ENCODE measurements at regions not wholly inside any gene's neighbourhood (a gene's known extent, or its start where the extent isn't known, plus 50 kb on each side); places are given as distances from the start of the nearest gene placed in this dataset.
"Not testable (repeated sequence)": the region's sequence is repeated elsewhere in the genome, so short reads cannot be mapped to it uniquely, and the experiment has no call there.

GRCh38 chr1:105470541-105470940 lies 1585.9 kb upstream of the PRMT6 start:
- ATAC-seq; H3K4me3 ChIP-seq (ENCODE audit: low read length); H3K4me1 ChIP-seq (ENCODE audit: control insufficient read depth, insufficient read depth, low read length); H3K27me3 ChIP-seq (ENCODE audit: control insufficient read depth, insufficient read depth); intact Hi-C loops (cut with DNase I); H3K27ac ChIP-seq (ENCODE audit: low read length); H3K9me3 ChIP-seq (ENCODE audit: control insufficient read depth, low read length); DNase-seq: not testable (repeated sequence)
- WGBS: 48% methylated on average over 7 of the region's 7 CpGs

GRCh38 chr1:105483436-105483835 lies 1573.0 kb upstream of the PRMT6 start:
- Histone ChIP-seq H3K27me3 (ENCODE audit: control insufficient read depth, insufficient read depth) (no peaks in the 10 kb centered on the region), H3K9me3 (ENCODE audit: control insufficient read depth, low read length) (no peaks in the 10 kb centered on the region), H3K27ac (ENCODE audit: low read length) (no peak overlapping the region), H3K4me1 (ENCODE audit: control insufficient read depth, insufficient read depth, low read length) (no peaks in the 10 kb centered on the region), H3K4me3 (ENCODE audit: low read length) (no peak overlapping the region)
- ATAC-seq (no peak), DNase-seq (no peak)
- intact Hi-C loops (cut with DNase I): no loop called here

- intact Hi-C loops (cut with DNase I): no loop called here
These were observed 1571.3 kb upstream of the PRMT6 start for GRCh38 chr1:105485207-105485606.

GRCh38 chr1:105492921-105493320 lies 1563.6 kb upstream of the PRMT6 start:
- Histone ChIP-seq H3K9me3 (ENCODE audit: control insufficient read depth, low read length) (no peaks in the 10 kb centered on the region), H3K4me3 (ENCODE audit: low read length) (no peak overlapping the region), H3K27me3 (ENCODE audit: control insufficient read depth, insufficient read depth) (no peaks in the 10 kb centered on the region), H3K27ac (ENCODE audit: low read length) (no peak overlapping the region), H3K4me1 (ENCODE audit: control insufficient read depth, insufficient read depth, low read length) (no peaks in the 10 kb centered on the region)
- ATAC-seq: no peak
- intact Hi-C loops (cut with DNase I): no loop called here
- no peak for DNase-seq
- WGBS: 49% methylated on average over 4 of the region's 4 CpGs

More at GRCh38 chr1:105485207-105485606, 1571.3 kb upstream of the PRMT6 start:
- Histone ChIP-seq H3K4me3 (ENCODE audit: low read length) (no peak overlapping the region), H3K27ac (ENCODE audit: low read length) (no peak overlapping the region), H3K4me1 (ENCODE audit: control insufficient read depth, insufficient read depth, low read length) (no peaks in the 10 kb centered on the region), H3K27me3 (ENCODE audit: control insufficient read depth, insufficient read depth) (no peaks in the 10 kb centered on the region), H3K9me3 (ENCODE audit: control insufficient read depth, low read length) (no peaks in the 10 kb centered on the region)
- 78% methylated on average over 2 of the region's 2 CpGs for WGBS
- ATAC-seq (no peak), DNase-seq (no peak)

GRCh38 chr1:105516068-105516467 lies 1540.4 kb upstream of the PRMT6 start:
- Histone ChIP-seq H3K4me3 (ENCODE audit: low read length) (no peak overlapping the region), H3K27me3 (ENCODE audit: control insufficient read depth, insufficient read depth) (no peaks in the 10 kb centered on the region), H3K4me1 (ENCODE audit: control insufficient read depth, insufficient read depth, low read length) (no peaks in the 10 kb centered on the region), H3K9me3 (ENCODE audit: control insufficient read depth, low read length) (no peaks in the 10 kb centered on the region), H3K27ac (ENCODE audit: low read length) (no peak overlapping the region)
- DNase-seq (no peak), ATAC-seq (no peak)
- intact Hi-C loops (cut with DNase I): no loop called here
- 68% methylated on average over 1 of the region's 1 CpG for WGBS

GRCh38 chr1:105533996-105534395 lies 1522.5 kb upstream of the PRMT6 start:
- Histone ChIP-seq H3K9me3 (ENCODE audit: control insufficient read depth, low read length) (no peaks in the 10 kb centered on the region), H3K27ac (ENCODE audit: low read length) (no peak overlapping the region), H3K27me3 (ENCODE audit: control insufficient read depth, insufficient read depth) (no peaks in the 10 kb centered on the region), H3K4me1 (ENCODE audit: control insufficient read depth, insufficient read depth, low read length) (no peaks in the 10 kb centered on the region), H3K4me3 (ENCODE audit: low read length) (no peak overlapping the region)
- 77% methylated on average over 3 of the region's 3 CpGs for WGBS
- DNase-seq (no peak), ATAC-seq (no peak)
- intact Hi-C loops (cut with DNase I): no loop called here

- 71% methylated on average over 1 of the region's 1 CpG for WGBS
These were observed 1512.0 kb upstream of the PRMT6 start for GRCh38 chr1:105544475-105544874.

GRCh38 chr1:105556266-105556665 lies 1500.2 kb upstream of the PRMT6 start:
- DNase-seq: no peak
- no peak overlapping the region for H3K4me3 ChIP-seq (ENCODE audit: low read length)
- H3K4me1 ChIP-seq (ENCODE audit: control insufficient read depth, insufficient read depth, low read length): no peaks in the 10 kb centered on the region
- intact Hi-C loops (cut with DNase I): no loop called here
- no peak overlapping the region for H3K27ac ChIP-seq (ENCODE audit: low read length)
- no peaks in the 10 kb centered on the region for H3K27me3 ChIP-seq (ENCODE audit: control insufficient read depth, insufficient read depth)
- WGBS: 45% methylated on average over 2 of the region's 2 CpGs
- no peak for ATAC-seq
- no peaks in the 10 kb centered on the region for H3K9me3 ChIP-seq (ENCODE audit: control insufficient read depth, low read length)

More at GRCh38 chr1:105544475-105544874, 1512.0 kb upstream of the PRMT6 start:
- H3K4me1 ChIP-seq (ENCODE audit: control insufficient read depth, insufficient read depth, low read length): no peaks in the 10 kb centered on the region
- intact Hi-C loops (cut with DNase I): no loop called here
- H3K27ac ChIP-seq (ENCODE audit: low read length): no peak overlapping the region
- DNase-seq: no peak
- H3K4me3 ChIP-seq (ENCODE audit: low read length): no peak overlapping the region
- H3K27me3 ChIP-seq (ENCODE audit: control insufficient read depth, insufficient read depth): no peaks in the 10 kb centered on the region
- no peak for ATAC-seq
- no peaks in the 10 kb centered on the region for H3K9me3 ChIP-seq (ENCODE audit: control insufficient read depth, low read length)

- H3K4me1 ChIP-seq (ENCODE audit: control insufficient read depth, insufficient read depth, low read length): no peaks in the 10 kb centered on the region
- H3K27ac ChIP-seq (ENCODE audit: low read length): no peak overlapping the region
- no peaks in the 10 kb centered on the region for H3K27me3 ChIP-seq (ENCODE audit: control insufficient read depth, insufficient read depth)
- ATAC-seq: no peak
- no peaks in the 10 kb centered on the region for H3K9me3 ChIP-seq (ENCODE audit: control insufficient read depth, low read length)
- DNase-seq: no peak
- H3K4me3 ChIP-seq (ENCODE audit: low read length): no peak overlapping the region
- intact Hi-C loops (cut with DNase I): no loop called here
These were observed 1498.5 kb upstream of the PRMT6 start for GRCh38 chr1:105558023-105558422.

GRCh38 chr1:105565006-105565405 lies 1491.5 kb upstream of the PRMT6 start:
- no peak overlapping the region for H3K4me3 ChIP-seq (ENCODE audit: low read length)
- intact Hi-C loops (cut with DNase I): no loop called here
- H3K27me3 ChIP-seq (ENCODE audit: control insufficient read depth, insufficient read depth): no peaks in the 10 kb centered on the region
- DNase-seq (no peak), ATAC-seq (no peak)
- no peaks in the 10 kb centered on the region for H3K4me1 ChIP-seq (ENCODE audit: control insufficient read depth, insufficient read depth, low read length)
- WGBS: 41% methylated on average over 2 of the region's 2 CpGs
- no peak overlapping the region for H3K27ac ChIP-seq (ENCODE audit: low read length)
- H3K9me3 ChIP-seq (ENCODE audit: control insufficient read depth, low read length): no peaks in the 10 kb centered on the region

GRCh38 chr1:105585791-105586190 lies 1470.7 kb upstream of the PRMT6 start:
- ATAC-seq (no peak), DNase-seq (no peak)
- Histone ChIP-seq H3K9me3 (ENCODE audit: control insufficient read depth, low read length) (no peaks in the 10 kb centered on the region), H3K27me3 (ENCODE audit: control insufficient read depth, insufficient read depth) (no peaks in the 10 kb centered on the region), H3K4me1 (ENCODE audit: control insufficient read depth, insufficient read depth, low read length) (no peaks in the 10 kb centered on the region), H3K4me3 (ENCODE audit: low read length) (no peak overlapping the region), H3K27ac (ENCODE audit: low read length) (no peak overlapping the region)
- intact Hi-C loops (cut with DNase I): no loop called here
- 14% methylated on average over 2 of the region's 2 CpGs for WGBS

GRCh38 chr1:105591681-105592080 lies 1464.8 kb upstream of the PRMT6 start:
- H3K4me1 ChIP-seq (ENCODE audit: control insufficient read depth, insufficient read depth, low read length): no peaks in the 10 kb centered on the region
- WGBS: 33% methylated on average over 1 of the region's 1 CpG
- no peak for ATAC-seq
- no peak for DNase-seq
- no peak overlapping the region for H3K4me3 ChIP-seq (ENCODE audit: low read length)
- no peaks in the 10 kb centered on the region for H3K9me3 ChIP-seq (ENCODE audit: control insufficient read depth, low read length)
- intact Hi-C loops (cut with DNase I): no loop called here
- H3K27me3 ChIP-seq (ENCODE audit: control insufficient read depth, insufficient read depth): no peaks in the 10 kb centered on the region
- no peak overlapping the region for H3K27ac ChIP-seq (ENCODE audit: low read length)
